GM03348 (cell line): ENCODE measurements at regions not wholly inside any gene's neighbourhood (a gene's known extent, or its start where the extent isn't known, plus 50 kb on each side); places are given as distances from the start of the nearest gene placed in this dataset.
A peak's percentile ranks its signal among the peaks of the same experiment; 100 is the strongest.
"Not testable (repeated sequence)": the region's sequence is repeated elsewhere in the genome, so short reads cannot be mapped to it uniquely, and the experiment has no call there.

Experiments used
- DNase-seq: peaks from one replicate; pipeline ENCODE4 v3.0.0; 2012; ENCODE audit warnings: low spot score

DNA sequence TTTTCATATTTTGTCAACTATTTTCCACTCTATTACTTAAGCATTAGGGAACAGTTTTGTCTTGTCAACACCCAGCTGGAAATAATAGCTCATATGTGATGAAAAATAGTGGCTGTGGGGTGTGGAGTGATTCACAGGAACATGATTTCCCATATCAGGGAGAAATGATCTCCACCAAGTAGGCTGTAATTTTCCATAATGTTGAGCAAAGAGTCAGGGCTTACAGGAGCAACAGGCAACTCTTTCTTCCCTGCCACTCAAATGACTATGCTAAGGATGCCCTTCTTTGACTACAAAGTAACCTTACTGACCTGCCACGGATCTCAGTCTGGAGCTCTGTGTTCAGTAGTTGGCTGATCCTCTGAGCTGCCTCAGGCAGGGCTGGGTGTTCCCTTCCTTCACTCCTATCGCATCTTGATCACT lies 90.0 kb upstream of the GATB start:
- DNase-seq = peak; percentile 58

DNA sequence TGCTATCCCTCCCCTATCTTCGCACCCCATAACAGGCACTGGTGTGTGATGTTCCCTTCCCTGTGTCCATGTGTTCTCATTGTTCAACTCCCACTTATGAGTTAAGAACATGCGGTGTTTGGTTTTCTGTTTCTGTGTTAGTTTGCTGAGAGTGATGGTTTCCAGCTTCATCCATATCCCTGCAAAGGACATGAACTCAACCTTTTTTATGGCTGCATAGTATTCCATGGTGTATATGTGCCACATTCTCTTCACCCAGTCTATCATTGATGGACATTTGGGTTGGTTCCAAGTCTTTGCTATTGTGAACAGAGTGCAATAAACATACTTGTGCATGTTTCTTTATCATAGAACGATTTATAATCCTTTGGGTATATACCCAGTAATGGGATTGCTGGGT lies 84.7 kb upstream of the GATB start:
- not testable (repeated sequence) for DNase-seq

DNA sequence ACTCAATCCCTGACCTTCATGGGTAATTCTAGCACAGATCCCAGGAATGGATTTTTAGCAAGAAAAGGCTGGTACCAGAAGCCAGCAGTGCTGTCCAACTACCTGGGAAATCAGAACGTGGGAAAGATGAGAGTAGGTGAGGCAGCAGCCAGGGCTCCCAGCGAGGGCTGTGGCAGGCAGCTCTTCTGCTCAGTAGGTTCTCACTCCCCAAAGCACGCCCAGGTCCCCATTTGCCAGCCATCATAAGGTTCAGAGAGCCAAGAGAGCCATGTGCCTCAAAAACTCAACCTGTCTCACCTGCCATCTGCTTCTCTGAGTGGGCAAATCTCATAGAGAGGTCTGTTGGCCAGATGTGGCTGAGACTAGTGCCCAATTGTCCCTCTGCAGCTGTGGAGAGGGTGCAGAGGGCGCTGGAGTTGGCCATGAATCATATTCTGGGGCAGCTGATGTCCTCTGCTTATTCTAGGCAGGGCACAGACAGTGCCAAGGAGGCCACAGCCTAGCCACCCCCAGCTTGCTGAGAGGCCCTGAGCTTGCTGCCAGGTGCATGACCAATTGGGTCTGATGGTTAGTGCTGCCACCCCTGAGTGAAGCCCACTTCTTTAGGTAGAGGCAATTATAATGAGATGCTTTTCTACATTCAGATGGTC lies 81.7 kb upstream of the GATB start:
- no peak for DNase-seq

DNA sequence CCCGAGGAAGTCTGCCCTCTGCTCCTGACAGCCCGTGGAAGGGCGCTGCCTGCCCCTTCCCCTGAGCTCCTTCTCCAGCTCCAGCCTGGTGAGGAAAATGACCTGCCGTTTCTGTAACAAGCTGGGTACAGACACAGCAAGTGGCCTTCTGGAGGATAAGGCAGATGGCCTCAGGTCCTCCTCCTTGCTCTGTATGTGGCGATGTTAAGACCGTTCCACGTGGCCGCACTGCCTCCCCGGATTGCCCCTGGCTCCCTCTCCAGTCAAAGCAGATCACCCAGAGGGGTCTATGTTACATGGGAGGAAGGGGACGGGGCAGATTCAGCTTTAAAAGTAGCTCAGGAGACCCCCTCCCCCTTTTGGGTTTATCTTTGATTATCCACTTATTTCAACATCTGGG lies 80.3 kb upstream of the GATB start:
- DNase-seq = no peak

DNA sequence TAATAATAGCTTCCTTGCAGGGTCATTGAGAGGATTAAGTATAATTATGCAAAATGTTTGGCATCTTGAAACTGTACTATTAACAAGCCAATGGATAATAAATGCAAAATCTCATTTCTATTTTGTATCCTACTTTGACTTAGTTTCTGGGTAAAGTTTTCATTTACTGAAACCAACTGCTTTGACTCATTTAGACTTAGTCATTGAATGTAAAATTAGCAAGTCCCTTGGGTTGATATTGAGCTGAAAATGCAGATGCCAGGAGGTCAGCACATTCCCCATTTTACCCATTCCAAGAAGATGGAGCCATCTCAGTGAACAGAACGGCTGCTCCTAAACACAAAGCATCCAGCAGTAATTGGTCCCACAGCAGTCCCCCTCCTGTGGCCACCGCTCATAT lies 74.7 kb upstream of the GATB start:
- DNase-seq = no peak

DNA sequence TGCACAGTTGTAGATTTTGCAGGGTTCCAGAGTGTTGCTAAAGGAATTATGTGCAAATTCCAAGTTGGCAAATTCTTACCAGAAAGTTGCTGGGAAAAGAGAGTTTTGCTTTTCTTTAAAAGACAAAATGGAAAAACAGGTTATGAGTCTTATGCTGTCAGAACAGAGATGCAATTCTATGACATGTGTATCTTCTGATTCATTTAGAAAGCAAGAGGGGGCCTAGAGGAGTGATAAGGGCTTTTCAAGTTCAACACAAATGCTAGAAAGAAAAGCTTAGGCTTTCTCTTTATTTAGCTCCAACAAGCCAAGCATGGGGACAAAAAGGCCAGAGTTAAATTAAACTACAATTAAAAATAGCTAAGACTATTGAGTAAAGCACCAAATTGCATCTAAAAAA lies 72.4 kb upstream of the GATB start:
- DNase-seq = no peak

DNA sequence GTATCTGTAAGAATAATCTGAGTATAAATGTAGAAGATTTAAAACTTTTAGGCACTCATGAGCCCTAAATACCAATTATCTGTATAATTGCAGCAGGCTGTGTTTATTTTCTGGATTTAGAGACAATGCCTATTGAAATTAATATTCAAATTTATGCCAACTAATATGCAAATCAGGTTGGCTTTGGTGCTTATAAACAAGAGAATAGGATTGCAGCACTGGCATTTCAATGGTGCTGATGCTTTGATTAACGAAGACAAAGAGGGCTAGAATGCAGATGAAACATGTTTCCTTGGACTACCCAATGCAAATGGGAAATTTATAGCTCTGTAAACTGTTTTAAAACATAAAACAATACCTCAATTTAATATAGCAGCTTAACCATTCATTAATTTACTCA lies 70.7 kb upstream of the GATB start:
- no peak for DNase-seq

DNA sequence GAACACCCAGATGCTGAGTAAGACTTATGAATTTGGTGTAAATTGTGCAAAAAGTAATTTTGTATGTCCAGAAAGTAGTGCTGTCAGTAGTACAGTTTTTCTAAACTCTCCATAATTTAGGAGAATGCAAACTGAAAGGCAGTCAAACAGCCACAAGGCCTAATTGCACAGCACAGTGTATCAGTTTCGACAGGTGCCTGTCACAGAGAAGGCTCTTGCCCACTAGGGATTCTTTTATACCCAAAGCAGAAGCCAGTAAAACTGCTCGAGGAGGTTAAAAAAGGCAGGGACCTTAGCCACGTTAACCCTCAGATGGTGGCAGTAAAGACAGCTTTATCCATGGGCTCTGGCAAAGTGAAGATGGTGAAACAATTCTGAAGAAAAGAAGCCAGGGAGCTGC lies 69.4 kb upstream of the GATB start:
- no peak for DNase-seq

DNA sequence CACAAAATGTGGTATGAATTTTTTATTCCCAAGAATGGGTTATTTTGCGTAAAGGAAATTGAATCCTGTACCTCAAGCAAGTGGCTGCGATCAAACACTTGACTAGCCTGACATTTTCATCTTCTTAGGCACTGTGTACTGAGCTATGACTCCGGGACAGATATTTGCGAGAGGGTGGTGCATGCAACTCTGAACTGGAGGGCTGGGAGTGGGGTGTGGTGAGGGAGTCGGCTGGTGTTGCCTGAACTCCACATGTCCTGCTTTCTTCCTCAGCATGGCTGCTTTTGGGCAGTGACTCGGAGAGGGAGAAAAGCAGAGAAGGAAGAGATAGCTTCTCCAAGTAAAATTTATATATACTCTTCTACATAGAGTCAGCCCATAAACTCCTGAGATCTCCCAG lies 68.5 kb upstream of the GATB start:
- no peak for DNase-seq

DNA sequence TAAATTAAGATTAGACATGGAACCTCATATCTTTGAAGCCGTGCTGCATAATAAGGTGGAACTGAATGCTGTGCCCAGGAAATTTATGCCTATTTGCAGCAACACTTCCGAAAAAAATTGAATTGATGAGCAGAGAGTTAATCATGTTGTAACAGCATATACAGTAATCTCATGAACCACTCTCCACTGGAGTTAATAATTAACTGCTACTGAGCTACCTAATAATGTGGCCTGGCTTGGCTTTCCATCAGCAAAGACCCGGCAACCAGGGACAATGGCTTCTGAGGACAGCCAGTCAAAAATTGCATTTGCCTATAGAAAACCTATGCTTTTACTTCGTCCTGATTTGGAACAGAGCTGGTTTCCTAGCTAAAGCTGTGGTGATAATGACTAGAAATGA lies 63.8 kb upstream of the GATB start:
- DNase-seq = no peak

DNA sequence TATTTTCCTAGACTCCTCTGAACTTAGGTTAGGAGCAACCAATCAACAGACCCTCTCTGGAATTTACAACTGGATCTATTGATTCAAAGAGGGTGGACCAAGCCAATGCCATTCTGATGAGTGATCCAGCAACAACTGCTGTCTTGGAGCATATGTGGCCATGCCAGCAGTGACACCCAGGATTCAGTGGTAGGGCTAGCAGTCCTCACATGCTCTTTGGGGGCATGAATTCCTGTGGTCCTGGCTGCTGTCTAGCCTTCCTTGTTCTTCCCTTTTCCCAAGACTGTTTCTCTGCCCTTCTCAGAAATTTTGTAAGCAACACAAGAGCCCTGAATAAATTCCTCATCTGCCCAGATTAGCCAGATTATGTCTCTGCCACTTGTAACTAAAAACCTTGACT lies 61.5 kb upstream of the GATB start:
- DNase-seq = peak; percentile 19

DNA sequence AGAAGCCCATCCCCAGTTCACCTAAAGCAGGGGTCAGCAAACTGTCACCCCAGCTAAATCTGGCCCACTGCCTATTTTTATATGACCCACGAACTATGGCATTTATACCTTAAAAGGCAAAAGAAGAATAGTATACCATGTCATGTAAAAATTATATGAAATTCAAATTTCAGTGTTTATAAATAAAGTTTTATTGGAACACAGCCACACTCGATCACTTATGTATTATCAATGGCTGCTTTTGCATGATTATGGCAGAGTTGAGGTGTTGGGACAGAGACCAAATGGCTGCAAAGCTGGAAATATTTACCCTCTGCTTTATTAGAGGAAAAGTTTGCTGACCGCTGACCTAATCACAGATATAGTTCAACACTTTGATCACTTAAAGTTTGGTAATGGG lies 59.2 kb upstream of the GATB start:
- no peak for DNase-seq

DNA sequence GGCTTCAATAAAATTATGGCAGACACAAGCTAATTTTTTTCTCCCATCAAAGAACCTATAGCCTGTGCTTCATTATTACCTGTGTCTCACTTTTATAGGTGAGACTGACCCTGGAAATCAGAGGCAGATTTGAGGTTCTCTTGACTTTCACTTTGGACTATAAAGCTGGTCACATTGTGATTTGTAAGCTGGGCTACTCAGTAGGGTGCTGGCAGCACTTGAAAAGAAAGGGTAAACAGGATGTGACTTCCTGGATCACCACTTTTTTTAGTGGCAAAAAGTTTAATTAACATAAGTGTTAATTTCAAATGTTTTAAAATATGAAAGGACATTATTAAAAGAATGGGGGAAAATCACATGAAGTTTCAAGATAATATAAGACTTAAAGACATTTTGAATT lies 50.6 kb upstream of the GATB start:
- DNase-seq = no peak
